Suprapubic skin (tissue), 4 donors: ENCODE measurements at regions not wholly inside any gene's neighbourhood (a gene's known extent, or its start where the extent isn't known, plus 50 kb on each side); places are given as distances from the start of the nearest gene placed in this dataset.

Experiments used
- CTCF ChIP-seq, 2 donors: fragments of 200-600 bp in 1 of 2; fragments of 450-650 bp in 1 of 2; sonication (generic) in 1 of 2; IDR thresholded peaks; one replicate each; pipeline ENCODE4 v1.5.1; 2016 to 2019; ENCODE audit warnings: antibody characterized with exemption in 2 of 2, mild to moderate bottlenecking in 1 of 2, moderate library complexity in 1 of 2
- EP300 ChIP-seq: sonication (generic); formaldehyde crosslinking; IDR thresholded peaks from one replicate; pipeline ENCODE4 v1.6.1; 2017; ENCODE audit warnings: antibody characterized with exemption
- POLR2A ChIP-seq, 2 donors: fragments of 450-650 bp; IDR thresholded peaks; one replicate each; pipeline ENCODE4 v1.6.1; 2017; ENCODE audit warnings: antibody characterized with exemption in 2 of 2, mild to moderate bottlenecking in 2 of 2, moderate library complexity in 2 of 2
- POLR2AphosphoS5 ChIP-seq, 3 donors: sonication (generic); formaldehyde crosslinking; IDR thresholded peaks; one replicate each; pipeline ENCODE4 v1.6.1; 2017; ENCODE audit warnings: antibody characterized with exemption in 3 of 3

- TF ChIP-seq CTCF (IDR thresholded peaks at IDR 0.05) (no peak), POLR2AphosphoS5 (IDR thresholded peaks at IDR 0.05) (no peak), POLR2A (IDR thresholded peaks at IDR 0.05) (no peak), EP300 (no peak)
Measured at GRCh38 chr5:14983666-14984441, 112.3 kb upstream of the ANKH start.
